H9 (cell line): ENCODE measurements at regions not wholly inside any gene's neighbourhood (a gene's known extent, or its start where the extent isn't known, plus 50 kb on each side); places are given as distances from the start of the nearest gene placed in this dataset.

Experiments used
- DNase-seq: peaks from one replicate; pipeline ENCODE4 v3.0.0-alpha.2; 2017
- H2AFZ ChIP-seq: one replicate; pipeline ENCODE4 v1.6.1; 2013; ENCODE audit warnings: mild to moderate bottlenecking, low read length, control low read depth, moderate library complexity
- H2AK5ac ChIP-seq: 2 replicates; pipeline ENCODE4 v1.6.1; 2013; ENCODE audit warnings: low read length, control low read depth, mixed read lengths; ENCODE audit not compliant: insufficient read length
- H2BK120ac ChIP-seq: one replicate; pipeline ENCODE4 v1.6.1; 2013; ENCODE audit warnings: low read depth, mild to moderate bottlenecking, low read length, control low read depth, inconsistent platforms; ENCODE audit not compliant: poor library complexity, severe bottlenecking
- H2BK12ac ChIP-seq: 2 replicates; pipeline ENCODE4 v1.6.1; 2013; ENCODE audit warnings: low read length, control low read depth, mixed read lengths, low read depth; ENCODE audit not compliant: insufficient read length
- H2BK15ac ChIP-seq: 2 replicates; pipeline ENCODE4 v1.6.1; 2013; ENCODE audit warnings: low read depth, low read length, control low read depth
- H2BK20ac ChIP-seq: one replicate; pipeline ENCODE4 v1.6.1; 2013; ENCODE audit warnings: low read depth, mild to moderate bottlenecking, low read length, control low read depth, inconsistent platforms; ENCODE audit not compliant: poor library complexity, severe bottlenecking
- H2BK5ac ChIP-seq: 2 replicates; pipeline ENCODE4 v1.6.1; 2013; ENCODE audit warnings: low read length, control low read depth, mixed read lengths; ENCODE audit not compliant: insufficient read length
- H3K14ac ChIP-seq: 2 replicates; pipeline ENCODE4 v1.6.1; 2013; ENCODE audit warnings: low read length, control low read depth; ENCODE audit not compliant: insufficient read depth
- H3K18ac ChIP-seq: 2 replicates; pipeline ENCODE4 v1.6.1; 2013; ENCODE audit warnings: low read depth, mild to moderate bottlenecking, mixed read lengths, low read length, control low read depth; ENCODE audit not compliant: insufficient read length
- H3K23ac ChIP-seq: 2 replicates; pipeline ENCODE4 v1.6.1; 2013; ENCODE audit warnings: low read length, control low read depth, mixed read lengths, low read depth; ENCODE audit not compliant: insufficient read length
- H3K23me2 ChIP-seq: 2 replicates; pipeline ENCODE4 v1.6.1; 2013; ENCODE audit warnings: low read depth, mild to moderate bottlenecking, mixed read lengths, low read length, control low read depth; ENCODE audit not compliant: insufficient read length, poor library complexity, severe bottlenecking
- H3K27ac ChIP-seq: 2 replicates; pipeline ENCODE4 v1.5.1; 2013; ENCODE audit warnings: low read length, control low read depth, mixed read lengths, low read depth; ENCODE audit not compliant: insufficient read length
- H3K27me3 ChIP-seq: 2 replicates; pipeline ENCODE4 v1.6.1; 2013; ENCODE audit warnings: low read length, control low read depth, inconsistent platforms; ENCODE audit not compliant: insufficient read depth
- H3K4ac ChIP-seq: 2 replicates; pipeline ENCODE4 v1.6.1; 2013; ENCODE audit warnings: low read depth, mild to moderate bottlenecking, control low read depth, inconsistent platforms, low read length, moderate library complexity
- H3K4me1 ChIP-seq: 2 replicates; pipeline ENCODE4 v1.6.1; 2013; ENCODE audit warnings: low read length, control low read depth, inconsistent platforms; ENCODE audit not compliant: insufficient read depth
- H3K4me2 ChIP-seq: 2 replicates; pipeline ENCODE4 v1.6.1; 2013; ENCODE audit warnings: low read length, control low read depth, mixed read lengths; ENCODE audit not compliant: insufficient read length, insufficient read depth
- H3K56ac ChIP-seq: 2 replicates; pipeline ENCODE4 v1.6.1; 2013; ENCODE audit warnings: low read depth, mild to moderate bottlenecking, mixed read lengths, low read length, control low read depth; ENCODE audit not compliant: insufficient read length
- H3K79me1 ChIP-seq: 2 replicates; pipeline ENCODE4 v1.6.1; 2013; ENCODE audit warnings: low read depth, mild to moderate bottlenecking, moderate library complexity, low read length, control low read depth, inconsistent platforms; ENCODE audit not compliant: insufficient read depth, poor library complexity, severe bottlenecking
- H3K79me2 ChIP-seq: 2 replicates; pipeline ENCODE4 v1.6.1; 2013; ENCODE audit warnings: low read length, control low read depth, inconsistent platforms; ENCODE audit not compliant: insufficient read depth
- H3K9ac ChIP-seq: 2 replicates; pipeline ENCODE4 v1.6.1; 2013; ENCODE audit warnings: low read length, control low read depth, mixed read lengths; ENCODE audit not compliant: insufficient read length; ENCODE audit errors: extremely low read depth
- H3K9me3 ChIP-seq: one replicate; pipeline ENCODE4 v1.6.1; 2013; ENCODE audit warnings: low read depth, low read length, inconsistent platforms; ENCODE audit not compliant: control insufficient read depth
- H3T11ph ChIP-seq: one replicate; pipeline ENCODE4 v1.6.1; 2013; ENCODE audit warnings: mild to moderate bottlenecking, low read length, control low read depth, inconsistent platforms
- H4K20me1 ChIP-seq: one replicate; pipeline ENCODE4 v1.6.1; 2013; ENCODE audit not compliant: control insufficient read depth, insufficient read length, insufficient read depth
- H4K5ac ChIP-seq: 2 replicates; pipeline ENCODE4 v1.6.1; 2013; ENCODE audit warnings: low read depth, mild to moderate bottlenecking, mixed read lengths, low read length, control low read depth; ENCODE audit not compliant: insufficient read length
- H4K8ac ChIP-seq: replicated peaks from 2 replicates; pipeline ENCODE4 v1.6.1; 2013; ENCODE audit warnings: low read length, control low read depth, mixed read lengths, low read depth; ENCODE audit not compliant: insufficient read length
- H4K91ac ChIP-seq: 2 replicates; pipeline ENCODE4 v1.6.1; 2013; ENCODE audit warnings: low read depth, mild to moderate bottlenecking, moderate library complexity, mixed read lengths, low read length, control low read depth; ENCODE audit not compliant: insufficient read length
- H3K27ac Mint-ChIP-seq, 3 experiments: 2 replicates in 2 of 3; 3 replicates in 1 of 3; pipeline ENCODE4 v1.8.0; 2020 to 2021; ENCODE audit warnings: mixed read lengths in 3 of 3, mild to moderate bottlenecking in 1 of 3, moderate library complexity in 1 of 3
- H3K27me3 Mint-ChIP-seq: 2 replicates; pipeline ENCODE4 v1.8.0; 2021; ENCODE audit warnings: low read depth, mild to moderate bottlenecking, moderate library complexity, mixed read lengths
- H3K36me3 Mint-ChIP-seq, 3 experiments: 2 replicates in 2 of 3; 3 replicates in 1 of 3; pipeline ENCODE4 v1.8.0; 2020 to 2021; ENCODE audit warnings: low read depth in 3 of 3, mixed read lengths in 3 of 3; ENCODE audit not compliant: insufficient read depth in 1 of 3
- H3K4me1 Mint-ChIP-seq, 2 experiments: 2 replicates each; pipeline ENCODE4 v1.8.0; 2020; ENCODE audit warnings: mixed read lengths in 2 of 2
- H3K4me3 Mint-ChIP-seq, 2 experiments: 2 replicates in 1 of 2; 3 replicates in 1 of 2; pipeline ENCODE4 v1.8.0; 2020 to 2021; ENCODE audit warnings: mild to moderate bottlenecking in 2 of 2, mixed read lengths in 2 of 2, moderate library complexity in 1 of 2
- H3K9me3 Mint-ChIP-seq, 2 experiments: 2 replicates in 1 of 2; 3 replicates in 1 of 2; pipeline ENCODE4 v1.8.0; 2020; ENCODE audit warnings: mild to moderate bottlenecking in 2 of 2, mixed read lengths in 2 of 2, moderate library complexity in 1 of 2
- CTCF ChIP-seq: fragments of 200-600 bp; sonication (generic); conservative IDR thresholded peaks from 3 replicates; pipeline ENCODE4 v1.8.0; 2021; ENCODE audit warnings: antibody characterized with exemption, mild to moderate bottlenecking
- WGBS: extraction: QIAGEN DNeasy Blood & Tissue Kit; methylation state at CpG from one replicate; pipeline ENCODE4 v1.1.7; 2013; ENCODE audit warnings: missing lambda C conversion rate, low lambda C conversion rate, mixed read lengths; ENCODE audit not compliant: insufficient read length; ENCODE audit errors: extremely low coverage; 5-methylcytosine and 5-hydroxymethylcytosine counted together

- H3K4ac ChIP-seq, result no peak overlapping the region
- H2BK5ac ChIP-seq, result no peak overlapping the region
- no peaks in the 10 kb centered on the region for H4K20me1 ChIP-seq
- no peak overlapping the region for H2AK5ac ChIP-seq
- H3K4me1 ChIP-seq, result peaks cover 5% of the 10 kb centered on the region; the same call in 1 of the 2 replicates
- no peaks in the 10 kb centered on the region for H3K79me1 ChIP-seq
- no peak overlapping the region for H3K23ac ChIP-seq
- H3K56ac ChIP-seq, result no peak overlapping the region
- H3K23me2 ChIP-seq, result no peaks in the 10 kb centered on the region
- no peaks in the 10 kb centered on the region; a peak in 1 of 7 replicates for H3K36me3 Mint-ChIP-seq
- no peak overlapping the region for H2BK20ac ChIP-seq
- no peak overlapping the region for H3K4me3 Mint-ChIP-seq
- no peak overlapping the region for H4K91ac ChIP-seq
- no peak overlapping the region for H3K14ac ChIP-seq
- H2BK15ac ChIP-seq, result no peak overlapping the region
- no peaks in the 10 kb centered on the region for H3K9me3 ChIP-seq
- H3K9me3 Mint-ChIP-seq, result no peaks in the 10 kb centered on the region
- H3K9ac ChIP-seq, result no peak overlapping the region
- no peak overlapping the region for H4K8ac ChIP-seq
- no peak overlapping the region for H3K4me2 ChIP-seq
- H3K27ac Mint-ChIP-seq, result no peak overlapping the region
- no peak overlapping the region for H2BK120ac ChIP-seq
- no peaks in the 10 kb centered on the region for H3K27me3 Mint-ChIP-seq
- no peak overlapping the region for H3T11ph ChIP-seq
- peaks cover 9 to 11% of the 10 kb centered on the region in 2 experiments for H3K4me1 Mint-ChIP-seq
- H3K79me2 ChIP-seq, result no peaks in the 10 kb centered on the region
- H2AFZ ChIP-seq, result no peak overlapping the region
- WGBS, result no CpG with 5 or more reads among the region's 2 CpGs
- no peaks in the 10 kb centered on the region for H3K27me3 ChIP-seq
- H2BK12ac ChIP-seq, result no peak overlapping the region
- no peak overlapping the region for H4K5ac ChIP-seq
- DNase-seq, result no peak
- no peak overlapping the region for H3K27ac ChIP-seq
- no peak for TF ChIP-seq CTCF
- H3K18ac ChIP-seq, result no peak overlapping the region
Observed at GRCh38 chr9:79409182-79409823, 162.5 kb upstream of the TLE4 start.
